Sigmoid colon (tissue), 6 donors: ENCODE measurements at regions not wholly inside any gene's neighbourhood (a gene's known extent, or its start where the extent isn't known, plus 50 kb on each side); places are given as distances from the start of the nearest gene placed in this dataset.

Experiments used
- DNase-seq: peaks from one replicate; pipeline ENCODE4 v3.0.0-alpha.2; 2019
- H3K27ac ChIP-seq, 4 donors: fragments of 200-600 bp; sonication (generic); one replicate each; pipeline ENCODE4 v1.5.1; 2016 to 2019; ENCODE audit warnings: mild to moderate bottlenecking in 1 of 4
- H3K27me3 ChIP-seq, 3 donors: fragments of 200-600 bp; sonication (generic); one replicate each; pipeline ENCODE4 v1.5.1; 2019; ENCODE audit warnings: mild to moderate bottlenecking in 1 of 3
- H3K36me3 ChIP-seq, 4 donors: fragments of 200-600 bp; sonication (generic); one replicate each; pipeline ENCODE4 v1.5.1; 2016 to 2019
- H3K4me1 ChIP-seq, 4 donors: fragments of 200-600 bp; sonication (generic); one replicate each; pipeline ENCODE4 v1.5.1; 2017 to 2019
- H3K4me3 ChIP-seq, 4 donors: fragments of 200-600 bp; sonication (generic); one replicate each; pipeline ENCODE4 v1.5.1; 2017 to 2019; ENCODE audit warnings: mild to moderate bottlenecking in 2 of 4, moderate library complexity in 1 of 4
- H3K9me3 ChIP-seq, 4 donors: fragments of 200-600 bp in 3 of 4; sonication (generic) in 3 of 4; one replicate each; pipeline versions ENCODE4 v1.5.1 to v1.6.1; 2013 to 2019
- EP300 ChIP-seq, 4 donors: sonication (generic); formaldehyde crosslinking; IDR thresholded peaks; one replicate each; pipeline ENCODE4 v1.6.1; 2017; ENCODE audit warnings: antibody characterized with exemption in 4 of 4
- POLR2A ChIP-seq, 2 donors: fragments of 450-650 bp; IDR thresholded peaks; one replicate each; pipeline ENCODE4 v1.6.1; 2016; ENCODE audit warnings: antibody characterized with exemption in 2 of 2, mild to moderate bottlenecking in 2 of 2, moderate library complexity in 2 of 2
- POLR2AphosphoS5 ChIP-seq, 4 donors: sonication (generic); formaldehyde crosslinking; IDR thresholded peaks; one replicate each; pipeline ENCODE4 v1.6.1; 2017; ENCODE audit warnings: antibody characterized with exemption in 4 of 4
- WGBS, 2 donors: extraction: QIAGEN DNeasy Blood & Tissue Kit; methylation state at CpG; one replicate each; pipeline ENCODE4 v1.1.7; 2013; 5-methylcytosine and 5-hydroxymethylcytosine counted together
- intact Hi-C: fragments of 100-400 bp; cut with DNase I; formaldehyde crosslinking; loops from one replicate; pipeline ENCODE4 v1.15.1; 2023
- TF ChIP-seq, protein P1 (sequence below), 4 experiments: fragments of 450-650 bp in 3 of 4; fragments of 200-600 bp in 1 of 4; IDR thresholded peaks; one replicate each; pipeline ENCODE4 v1.5.1; 2016 to 2019; ENCODE audit warnings: antibody characterized with exemption in 4 of 4, mild to moderate bottlenecking in 3 of 4, moderate library complexity in 2 of 4
- donor health status: healthy with polysubstance abuse.
- donor health status: healthy.

GRCh38 chr13:26463296-26463695 is 94.2 kb upstream of the WASF3 start:
- no peaks in the 10 kb centered on the region for H3K36me3 ChIP-seq
- no peaks in the 10 kb centered on the region for H3K9me3 ChIP-seq
- intact Hi-C loops = no loop called here
- no peaks in the 10 kb centered on the region for H3K27me3 ChIP-seq
- H3K27ac ChIP-seq = no peak overlapping the region
- no peak for DNase-seq
- H3K4me3 ChIP-seq = no peak overlapping the region
- no peaks in the 10 kb centered on the region for H3K4me1 ChIP-seq
- TF ChIP-seq POLR2AphosphoS5 (IDR thresholded peaks at IDR 0.05) = no peak
- no peak for TF ChIP-seq POLR2A (IDR thresholded peaks at IDR 0.05)
- no peak for TF ChIP-seq EP300 (IDR thresholded peaks at IDR 0.05)
- TF ChIP-seq, protein P1, sequence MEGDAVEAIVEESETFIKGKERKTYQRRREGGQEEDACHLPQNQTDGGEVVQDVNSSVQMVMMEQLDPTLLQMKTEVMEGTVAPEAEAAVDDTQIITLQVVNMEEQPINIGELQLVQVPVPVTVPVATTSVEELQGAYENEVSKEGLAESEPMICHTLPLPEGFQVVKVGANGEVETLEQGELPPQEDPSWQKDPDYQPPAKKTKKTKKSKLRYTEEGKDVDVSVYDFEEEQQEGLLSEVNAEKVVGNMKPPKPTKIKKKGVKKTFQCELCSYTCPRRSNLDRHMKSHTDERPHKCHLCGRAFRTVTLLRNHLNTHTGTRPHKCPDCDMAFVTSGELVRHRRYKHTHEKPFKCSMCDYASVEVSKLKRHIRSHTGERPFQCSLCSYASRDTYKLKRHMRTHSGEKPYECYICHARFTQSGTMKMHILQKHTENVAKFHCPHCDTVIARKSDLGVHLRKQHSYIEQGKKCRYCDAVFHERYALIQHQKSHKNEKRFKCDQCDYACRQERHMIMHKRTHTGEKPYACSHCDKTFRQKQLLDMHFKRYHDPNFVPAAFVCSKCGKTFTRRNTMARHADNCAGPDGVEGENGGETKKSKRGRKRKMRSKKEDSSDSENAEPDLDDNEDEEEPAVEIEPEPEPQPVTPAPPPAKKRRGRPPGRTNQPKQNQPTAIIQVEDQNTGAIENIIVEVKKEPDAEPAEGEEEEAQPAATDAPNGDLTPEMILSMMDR (IDR thresholded peaks at IDR 0.05) = no peak
- WGBS, 2 donors = 90 to 93% methylated on average over 6 of the region's 6 CpGs

GRCh38 chr13:26463848-26464247 is 93.6 kb upstream of the WASF3 start:
- Histone ChIP-seq H3K27ac (no peak overlapping the region), H3K4me3 (no peak overlapping the region), H3K36me3 (no peaks in the 10 kb centered on the region), H3K27me3 (no peaks in the 10 kb centered on the region), H3K9me3 (no peaks in the 10 kb centered on the region), H3K4me1 (no peaks in the 10 kb centered on the region)
- no peak for DNase-seq
- intact Hi-C loops = no loop called here
- TF ChIP-seq POLR2AphosphoS5 (IDR thresholded peaks at IDR 0.05) (no peak), EP300 (IDR thresholded peaks at IDR 0.05) (no peak), POLR2A (IDR thresholded peaks at IDR 0.05) (no peak)
- TF ChIP-seq, protein P1 (IDR thresholded peaks at IDR 0.05) = no peak
- WGBS, 2 donors = 64% methylated on average over 5 of the region's 5 CpGs

GRCh38 chr13:26465514-26465913 is 92.0 kb upstream of the WASF3 start:
- DNase-seq = no peak
- intact Hi-C loops = no loop called here
- Histone ChIP-seq H3K36me3 (no peaks in the 10 kb centered on the region), H3K27ac (no peak overlapping the region), H3K9me3 (no peaks in the 10 kb centered on the region), H3K4me3 (no peak overlapping the region), H3K4me1 (no peaks in the 10 kb centered on the region), H3K27me3 (no peaks in the 10 kb centered on the region)
- 81 to 90% methylated on average over 12 of the region's 12 CpGs for WGBS, 2 donors
- TF ChIP-seq, protein P1 (IDR thresholded peaks at IDR 0.05) = no peak
- TF ChIP-seq POLR2AphosphoS5 (IDR thresholded peaks at IDR 0.05) (no peak), POLR2A (IDR thresholded peaks at IDR 0.05) (no peak), EP300 (IDR thresholded peaks at IDR 0.05) (no peak)

DNA sequence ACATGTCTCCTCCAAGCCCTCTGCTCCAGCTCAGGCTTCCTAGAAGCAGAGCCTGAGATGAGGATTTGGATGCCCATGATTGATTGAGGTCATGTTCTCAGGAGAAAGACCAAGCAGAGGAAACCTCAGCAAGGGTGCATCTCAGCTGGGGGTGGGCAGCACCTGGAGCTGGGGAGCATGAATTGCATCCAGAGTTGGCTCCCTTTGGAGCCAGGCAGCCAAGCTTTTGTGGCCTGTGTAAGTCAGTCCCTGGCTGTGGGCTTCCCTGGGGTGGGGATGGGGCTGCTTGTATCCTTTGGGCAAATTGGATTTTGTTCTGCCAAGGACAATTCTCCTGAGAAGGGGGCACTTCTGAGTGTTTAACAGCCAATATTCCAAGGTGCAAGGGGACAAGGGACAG is 91.5 kb upstream of the WASF3 start:
- H3K4me3 ChIP-seq = no peak overlapping the region
- no peaks in the 10 kb centered on the region for H3K27me3 ChIP-seq
- H3K36me3 ChIP-seq = no peaks in the 10 kb centered on the region
- intact Hi-C loops = no loop called here
- no peaks in the 10 kb centered on the region for H3K9me3 ChIP-seq
- TF ChIP-seq POLR2AphosphoS5 (IDR thresholded peaks at IDR 0.05) (no peak), POLR2A (IDR thresholded peaks at IDR 0.05) (no peak), EP300 (IDR thresholded peaks at IDR 0.05) (no peak)
- TF ChIP-seq, protein P1 (IDR thresholded peaks at IDR 0.05) = no peak
- no peaks in the 10 kb centered on the region for H3K4me1 ChIP-seq
- H3K27ac ChIP-seq = no peak overlapping the region
- DNase-seq = no peak

GRCh38 chr13:26468265-26468801 is 89.2 kb upstream of the WASF3 start:
- TF ChIP-seq POLR2AphosphoS5 (IDR thresholded peaks at IDR 0.05) = no peak
- TF ChIP-seq, protein P1 (IDR thresholded peaks at IDR 0.05) = no peak
- TF ChIP-seq POLR2A (IDR thresholded peaks at IDR 0.05) = no peak
- TF ChIP-seq EP300 (IDR thresholded peaks at IDR 0.05) = no peak
- Histone ChIP-seq H3K27me3 (no peaks in the 10 kb centered on the region), H3K36me3 (no peaks in the 10 kb centered on the region), H3K4me1 (no peaks in the 10 kb centered on the region), H3K4me3 (no peak overlapping the region), H3K27ac (no peak overlapping the region), H3K9me3 (no peaks in the 10 kb centered on the region)
- DNase-seq = no peak
- 33 to 50% methylated on average over 6 of the region's 6 CpGs for WGBS, 2 donors
- intact Hi-C loops = no loop called here
